IMR-90 (cell line): ENCODE measurements at regions not wholly inside any gene's neighbourhood (a gene's known extent, or its start where the extent isn't known, plus 50 kb on each side); places are given as distances from the start of the nearest gene placed in this dataset.

Source experiments
- ATAC-seq: fragments of 200-7000 bp; cut with Tn5 transposase; 2 replicates; pipeline ENCODE4 v1.9.1; 2020; ENCODE audit warnings: low read depth, mild to moderate bottlenecking, moderate library complexity
- BruUV-seq: library from RNA; stranded (reverse); fragments of 400-500 nt; replicated peaks from 2 replicates; lab custom pipeline; 2021; lab: Mats Ljungman, UMichigan
- CTCF ChIA-PET: fragments of 300-600 bp; formaldehyde crosslinking; extraction: SDS; loops from one replicate; lab custom pipeline; 2021; ENCODE audit warnings: antibody characterized with exemption; lab: Yijun Ruan, JAX
- POLR2A ChIA-PET: fragments of 300-600 bp; sonication (Branson Sonifier 250); formaldehyde crosslinking; loops from one replicate; lab custom pipeline; 2022; ENCODE audit warnings: antibody characterized with exemption; ENCODE audit not compliant: unreplicated experiment; lab: Charles Lee
- DNase-seq: peaks from one replicate; pipeline ENCODE4 v3.0.0; 2013
- H2AFZ ChIP-seq: replicated peaks from 2 replicates; pipeline ENCODE3; 2013; ENCODE audit warnings: low read length, mild to moderate bottlenecking; ENCODE audit not compliant: poor library complexity
- H2AK5ac ChIP-seq: 2 replicates; pipeline ENCODE4 v1.6.1; 2013; ENCODE audit warnings: low read depth, low read length, inconsistent platforms
- H2AK9ac ChIP-seq: replicated peaks from 2 replicates; pipeline ENCODE3; 2013; ENCODE audit warnings: mild to moderate bottlenecking, low read depth, low read length, moderate library complexity; ENCODE audit not compliant: poor library complexity
- H2BK120ac ChIP-seq: 2 replicates; pipeline ENCODE4 v1.6.1; 2013; ENCODE audit warnings: low read depth, low read length, inconsistent platforms
- H2BK15ac ChIP-seq: 3 replicates; pipeline ENCODE4 v1.6.1; 2013; ENCODE audit warnings: low read depth, low read length, inconsistent platforms
- H2BK20ac ChIP-seq: 2 replicates; pipeline ENCODE4 v1.6.1; 2013; ENCODE audit warnings: low read depth, mild to moderate bottlenecking, inconsistent platforms, low read length, moderate library complexity
- H2BK5ac ChIP-seq: 2 replicates; pipeline ENCODE4 v1.6.1; 2013; ENCODE audit warnings: mild to moderate bottlenecking, low read depth, low read length, inconsistent platforms; ENCODE audit not compliant: poor library complexity, severe bottlenecking
- H3K14ac ChIP-seq: replicated peaks from 2 replicates; pipeline ENCODE4 v1.6.1; 2013; ENCODE audit warnings: low read depth, low read length, inconsistent platforms
- H3K18ac ChIP-seq: 2 replicates; pipeline ENCODE4 v1.6.1; 2013; ENCODE audit warnings: low read depth, low read length, control low read depth
- H3K23ac ChIP-seq: 2 replicates; pipeline ENCODE4 v1.6.1; 2013; ENCODE audit warnings: low read depth, low read length, inconsistent platforms
- H3K27ac ChIP-seq: 2 replicates; pipeline ENCODE4 v1.5.1; 2013; ENCODE audit warnings: mild to moderate bottlenecking, control low read depth, low read length; ENCODE audit not compliant: insufficient read depth
- H3K27me3 ChIP-seq: 2 replicates; pipeline ENCODE4 v1.6.1; 2013; ENCODE audit warnings: low read length; ENCODE audit not compliant: control insufficient read depth, insufficient read depth
- H3K36me3 ChIP-seq: 2 replicates; pipeline ENCODE4 v1.6.1; 2013; ENCODE audit warnings: low read length, mixed read lengths; ENCODE audit not compliant: control insufficient read depth, insufficient read depth
- H3K4ac ChIP-seq: 2 replicates; pipeline ENCODE4 v1.6.1; 2013; ENCODE audit warnings: low read depth, low read length, inconsistent platforms
- H3K4me1 ChIP-seq: 2 replicates; pipeline ENCODE4 v1.6.1; 2013; ENCODE audit warnings: low read length, mixed read lengths; ENCODE audit not compliant: control insufficient read depth, insufficient read depth
- H3K4me2 ChIP-seq: 2 replicates; pipeline ENCODE4 v1.6.1; 2013; ENCODE audit warnings: low read depth, mild to moderate bottlenecking, control low read depth, low read length, moderate library complexity
- H3K4me3 ChIP-seq: 2 replicates; pipeline ENCODE4 v1.5.1; 2013; ENCODE audit warnings: low read depth, mild to moderate bottlenecking, control low read depth, low read length, moderate library complexity; ENCODE audit not compliant: insufficient read depth
- H3K56ac ChIP-seq: 2 replicates; pipeline ENCODE4 v1.6.1; 2013; ENCODE audit warnings: low read length, inconsistent platforms; ENCODE audit not compliant: insufficient read depth; ENCODE audit errors: extremely low read depth
- H3K79me1 ChIP-seq, 2 experiments: 2 replicates each; pipeline ENCODE4 v1.6.1; 2013; ENCODE audit warnings: low read length in 2 of 2, inconsistent platforms in 1 of 2, low read depth in 1 of 2
- H3K9ac ChIP-seq: 2 replicates; pipeline ENCODE4 v1.6.1; 2013; ENCODE audit warnings: low read depth, low read length, control low read depth
- H3K9me1 ChIP-seq: 2 replicates; pipeline ENCODE4 v1.6.1; 2013; ENCODE audit warnings: low read length, inconsistent platforms; ENCODE audit not compliant: insufficient read depth
- H3K9me3 ChIP-seq: 2 replicates; pipeline ENCODE4 v1.6.1; 2013; ENCODE audit warnings: low read length; ENCODE audit not compliant: control insufficient read depth, insufficient read depth
- H4K20me1 ChIP-seq: 2 replicates; pipeline ENCODE4 v1.6.1; 2013; ENCODE audit warnings: low read length, inconsistent platforms; ENCODE audit not compliant: insufficient read depth
- H4K5ac ChIP-seq: 2 replicates; pipeline ENCODE4 v1.6.1; 2013; ENCODE audit warnings: mild to moderate bottlenecking, low read depth, low read length, control low read depth
- H4K8ac ChIP-seq, 2 experiments: 2 replicates each; pipeline ENCODE4 v1.6.1; 2013; ENCODE audit warnings: low read depth in 2 of 2, low read length in 2 of 2, control low read depth in 1 of 2, inconsistent platforms in 1 of 2
- H4K91ac ChIP-seq: 2 replicates; pipeline ENCODE4 v1.6.1; 2013; ENCODE audit warnings: low read depth, low read length, inconsistent platforms; ENCODE audit not compliant: insufficient read depth
- BHLHE40 ChIP-seq: fragments of 150-350 bp; IDR thresholded peaks from 2 replicates; pipeline ENCODE4 v1.6.1; 2016; ENCODE audit warnings: mild to moderate bottlenecking, low read depth, low read length
- CEBPB ChIP-seq: IDR thresholded peaks from 2 replicates; pipeline ENCODE4 v1.6.1; 2012; ENCODE audit warnings: low read depth, low read length, improper control_type of control experiment
- CTCF ChIP-seq: conservative IDR thresholded peaks from 2 replicates; pipeline ENCODE4 v1.5.1; 2012; ENCODE audit warnings: mild to moderate bottlenecking, low read depth, low read length, improper control_type of control experiment
- ELK1 ChIP-seq: fragments of 150-350 bp; IDR thresholded peaks from 2 replicates; pipeline ENCODE4 v1.6.1; 2016; ENCODE audit warnings: low read depth, mild to moderate bottlenecking, low read length, moderate library complexity, borderline replicate concordance
- FOS ChIP-seq: fragments of 150-350 bp; IDR thresholded peaks from 2 replicates; pipeline ENCODE4 v1.6.1; 2016; ENCODE audit warnings: low read depth, low read length
- MAFK ChIP-seq: IDR thresholded peaks from 2 replicates; pipeline ENCODE4 v1.6.1; 2012; ENCODE audit warnings: low read depth, low read length, improper control_type of control experiment
- MAZ ChIP-seq: IDR thresholded peaks from 2 replicates; pipeline ENCODE4 v1.6.1; 2012; ENCODE audit warnings: low read depth, mild to moderate bottlenecking, low read length, improper control_type of control experiment, moderate library complexity, borderline replicate concordance
- MXI1 ChIP-seq: IDR thresholded peaks from 2 replicates; pipeline ENCODE4 v1.6.1; 2012; ENCODE audit warnings: low read depth, mild to moderate bottlenecking, low read length, moderate library complexity, borderline replicate concordance
- NFE2L2 ChIP-seq: fragments of 150-350 bp; IDR thresholded peaks from 2 replicates; pipeline ENCODE4 v1.6.1; 2016; ENCODE audit warnings: low read depth, mild to moderate bottlenecking, low read length
- POLR2A ChIP-seq: IDR thresholded peaks from 2 replicates; pipeline ENCODE4 v1.6.1; 2012; ENCODE audit warnings: mild to moderate bottlenecking, low read depth, low read length
- RAD21 ChIP-seq: IDR thresholded peaks from 2 replicates; pipeline ENCODE4 v1.6.1; 2012; ENCODE audit warnings: low read length, improper control_type of control experiment
- RCOR1 ChIP-seq: IDR thresholded peaks from 2 replicates; pipeline ENCODE4 v1.6.1; 2012; ENCODE audit warnings: mild to moderate bottlenecking, low read length, improper control_type of control experiment; ENCODE audit not compliant: insufficient replicate concordance
- RFX5 ChIP-seq: IDR thresholded peaks from 2 replicates; pipeline ENCODE4 v1.8.0; 2012; ENCODE audit warnings: low read depth, mild to moderate bottlenecking, low read length, moderate library complexity
- SMC3 ChIP-seq: fragments of 150-350 bp; IDR thresholded peaks from 2 replicates; pipeline ENCODE4 v1.6.1; 2016; ENCODE audit warnings: low read depth, mild to moderate bottlenecking, antibody characterized with exemption, low read length, moderate library complexity
- USF2 ChIP-seq: fragments of 150-350 bp; IDR thresholded peaks from 2 replicates; pipeline ENCODE4 v1.6.1; 2017; ENCODE audit warnings: mild to moderate bottlenecking, antibody characterized with exemption, low read length, low read depth
- WGBS, 2 experiments: methylation state at CpG; one replicate each; pipeline versions ENCODE4 v1.1.5 to v1.1.7; 2013; ENCODE audit warnings: missing lambda C conversion rate in 2 of 2; ENCODE audit not compliant: insufficient read length in 1 of 2; ENCODE audit errors: extremely low coverage in 2 of 2; 5-methylcytosine and 5-hydroxymethylcytosine counted together
- dilution Hi-C: fragments of 300-500 bp; cut with HindIII; formaldehyde crosslinking; loops from one replicate; pipeline ENCODE4 v1.14.3; 2018; ENCODE audit warnings: low sequenced_read_pairs; ENCODE audit not compliant: unreplicated experiment
- in situ Hi-C: fragments of 300-500 bp; cut with MboI; formaldehyde crosslinking; loops from 3 replicates; pipeline ENCODE4 v1.14.3; 2019; ENCODE audit warnings: low sequenced_read_pairs, inconsistent platforms, mixed read lengths
- intact Hi-C: fragments of 100-400 bp; cut with micrococcal nuclease; formaldehyde crosslinking; loops from 2 replicates; pipeline ENCODE4 v1.10.0; 2022

- Histone ChIP-seq H2AFZ (no peak overlapping the region), H4K20me1 (no peaks in the 10 kb centered on the region), H4K8ac (no peak overlapping the region), H3K4me3 (no peak overlapping the region), H2BK120ac (no peak overlapping the region), H2AK9ac (no peak overlapping the region), H3K4me1 (no peaks in the 10 kb centered on the region), H3K56ac (no peak overlapping the region), H4K91ac (no peak overlapping the region), H3K27ac (no peak overlapping the region), H3K14ac (no peak overlapping the region), H4K5ac (no peak overlapping the region), H3K79me1 (no peaks in the 10 kb centered on the region), H2AK5ac (no peak overlapping the region), H2BK5ac (no peak overlapping the region), H3K27me3 (no peaks in the 10 kb centered on the region), H2BK15ac (no peak overlapping the region), H3K9me1 (no peaks in the 10 kb centered on the region), H3K23ac (no peak overlapping the region), H3K18ac (no peak overlapping the region), H3K9ac (no peak overlapping the region), H3K36me3 (no peaks in the 10 kb centered on the region), H3K4me2 (no peak overlapping the region), H3K4ac (no peak overlapping the region), H3K9me3 (peaks cover 7% of the 10 kb centered on the region), H2BK20ac (no peak overlapping the region)
- dilution Hi-C loops (no loop called here), in situ Hi-C loops (no loop called here), intact Hi-C loops (no loop called here)
- ATAC-seq (no peak), DNase-seq (no peak)
- BruUV-seq: no TSS peak
- no CpG with 5 or more reads among the region's 2 CpGs for WGBS, 2 experiments
- CTCF ChIA-PET: no interaction called here
- POLR2A ChIA-PET: no interaction called here
- TF ChIP-seq ELK1: no peak
- TF ChIP-seq FOS: no peak
- no peak for TF ChIP-seq POLR2A
- no peak for TF ChIP-seq CTCF
- TF ChIP-seq MAFK: no peak
- TF ChIP-seq RAD21: no peak
- no peak for TF ChIP-seq MAZ
- TF ChIP-seq NFE2L2: no peak
- no peak for TF ChIP-seq RFX5
- no peak for TF ChIP-seq SMC3
- TF ChIP-seq BHLHE40: no peak
- no peak for TF ChIP-seq RCOR1
- TF ChIP-seq CEBPB: no peak
- no peak for TF ChIP-seq USF2
- no peak for TF ChIP-seq MXI1
Observed at GRCh38 chr2:122595065-122595464, 839.6 kb downstream of the TSN start.
